GM20000 (cell line): ENCODE measurements at regions not wholly inside any gene's neighbourhood (a gene's known extent, or its start where the extent isn't known, plus 50 kb on each side); places are given as distances from the start of the nearest gene placed in this dataset.

Source experiments
- DNase-seq: peaks from one replicate; pipeline ENCODE4 v3.0.0; 2012; ENCODE audit warnings: low spot score
- TF ChIP-seq, protein P1 (sequence below): IDR thresholded peaks from 2 replicates; pipeline ENCODE4 v1.5.1; 2012; ENCODE audit warnings: mild to moderate bottlenecking, control low read depth; ENCODE audit errors: extremely low read depth, missing control alignments

DNA sequence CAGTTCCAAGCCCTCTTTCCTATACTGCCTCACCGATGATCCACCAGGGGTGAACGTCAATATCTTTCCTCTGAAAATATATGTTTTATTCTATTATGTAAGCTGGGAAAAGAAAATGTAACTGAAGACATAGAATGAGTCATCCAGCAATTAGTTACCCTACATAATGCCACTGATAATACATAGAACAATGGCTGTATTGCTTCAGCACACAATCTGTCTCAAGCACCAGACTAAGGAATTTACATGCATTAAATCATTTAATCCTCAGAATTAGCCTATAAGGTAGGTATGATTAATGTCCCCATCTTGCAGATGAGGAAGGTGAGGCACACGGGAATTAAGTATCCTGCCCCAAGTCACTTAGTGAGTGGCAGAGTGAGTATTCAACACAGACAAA is 472.8 kb downstream of the TOX3 start:
- TF ChIP-seq, protein P1, sequence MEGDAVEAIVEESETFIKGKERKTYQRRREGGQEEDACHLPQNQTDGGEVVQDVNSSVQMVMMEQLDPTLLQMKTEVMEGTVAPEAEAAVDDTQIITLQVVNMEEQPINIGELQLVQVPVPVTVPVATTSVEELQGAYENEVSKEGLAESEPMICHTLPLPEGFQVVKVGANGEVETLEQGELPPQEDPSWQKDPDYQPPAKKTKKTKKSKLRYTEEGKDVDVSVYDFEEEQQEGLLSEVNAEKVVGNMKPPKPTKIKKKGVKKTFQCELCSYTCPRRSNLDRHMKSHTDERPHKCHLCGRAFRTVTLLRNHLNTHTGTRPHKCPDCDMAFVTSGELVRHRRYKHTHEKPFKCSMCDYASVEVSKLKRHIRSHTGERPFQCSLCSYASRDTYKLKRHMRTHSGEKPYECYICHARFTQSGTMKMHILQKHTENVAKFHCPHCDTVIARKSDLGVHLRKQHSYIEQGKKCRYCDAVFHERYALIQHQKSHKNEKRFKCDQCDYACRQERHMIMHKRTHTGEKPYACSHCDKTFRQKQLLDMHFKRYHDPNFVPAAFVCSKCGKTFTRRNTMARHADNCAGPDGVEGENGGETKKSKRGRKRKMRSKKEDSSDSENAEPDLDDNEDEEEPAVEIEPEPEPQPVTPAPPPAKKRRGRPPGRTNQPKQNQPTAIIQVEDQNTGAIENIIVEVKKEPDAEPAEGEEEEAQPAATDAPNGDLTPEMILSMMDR: no peak
- DNase-seq: no peak

- no peak for DNase-seq
- TF ChIP-seq, protein P1: no peak
Observed at GRCh38 chr16:52073024-52073423, 473.9 kb downstream of the TOX3 start.

- DNase-seq: no peak
Observed at GRCh38 chr16:52071101-52071500, 475.8 kb downstream of the TOX3 start.

DNA sequence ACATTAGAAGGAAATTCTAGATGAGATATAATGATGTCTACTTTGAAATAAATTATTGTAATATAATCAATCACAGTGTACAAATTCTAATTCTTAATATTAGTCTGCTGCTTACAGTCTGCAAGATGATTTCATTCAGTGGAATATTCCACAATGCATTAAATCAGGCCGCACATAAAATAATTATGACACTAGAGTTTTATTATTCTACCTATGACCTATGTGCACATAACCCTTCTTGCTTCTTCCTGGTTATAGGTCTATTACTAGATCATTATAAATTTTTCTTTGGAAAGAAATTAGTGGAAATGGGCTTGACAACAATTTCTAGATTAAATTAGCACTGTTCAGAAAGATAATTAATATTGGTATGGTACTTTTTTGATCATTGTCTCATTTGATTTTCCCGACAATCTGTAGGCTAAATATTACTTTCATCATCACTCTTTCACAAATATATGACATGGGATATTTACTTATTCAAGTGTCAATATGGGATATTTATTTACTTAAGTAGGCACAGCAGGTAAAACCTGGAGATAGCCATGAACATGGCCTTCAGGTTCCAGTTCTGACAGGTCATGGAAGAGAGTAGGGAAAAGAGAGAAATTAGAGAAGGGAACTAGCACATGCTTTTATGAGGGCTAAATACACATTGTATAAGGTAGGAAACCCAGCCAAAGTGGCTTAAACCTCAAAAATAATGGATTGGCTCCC is 476.4 kb downstream of the TOX3 start:
- TF ChIP-seq, protein P1: no peak
- no peak for DNase-seq

More at GRCh38 chr16:52071101-52071500, 475.8 kb downstream of the TOX3 start:
- TF ChIP-seq, protein P1: no peak

DNA sequence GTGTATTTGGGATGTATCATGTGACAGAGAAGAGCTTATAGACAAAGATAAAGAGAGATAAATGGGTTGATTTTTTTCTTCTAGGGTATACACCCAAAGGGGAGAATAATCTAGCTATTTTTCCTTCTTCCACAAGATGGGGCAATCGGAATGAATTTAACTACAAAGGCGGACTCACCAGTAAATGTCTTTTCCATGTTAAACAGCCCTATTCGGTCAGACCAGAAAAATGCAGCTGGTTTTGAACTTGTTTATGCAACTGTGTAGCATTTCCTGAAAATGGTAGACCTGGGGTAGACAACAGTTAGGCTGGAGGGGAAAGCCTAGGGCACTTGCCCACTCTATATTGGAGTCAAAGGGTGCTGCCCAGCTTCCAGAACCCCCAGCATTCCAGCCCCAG is 477.1 kb downstream of the TOX3 start:
- TF ChIP-seq, protein P1: no peak
- DNase-seq: no peak

GRCh38 chr16:52068447-52069074 is 478.4 kb downstream of the TOX3 start:
- DNase-seq: no peak
- TF ChIP-seq, protein P1: no peak

- no peak for DNase-seq
Observed at GRCh38 chr16:52066962-52067361, 480.0 kb downstream of the TOX3 start.

More at GRCh38 chr16:52066962-52067361, 480.0 kb downstream of the TOX3 start:
- TF ChIP-seq, protein P1: no peak
